ENCODE measurements at regions not wholly inside any gene's neighbourhood (a gene's known extent, or its start where the extent isn't known, plus 50 kb on each side); places are given as distances from the start of the nearest gene placed in this dataset.

- TF ChIP-seq EZH2 (IDR thresholded peaks at IDR 0.05): no peak
- TF ChIP-seq POLR2AphosphoS5 (IDR thresholded peaks at IDR 0.05; ENCODE audit: borderline replicate concordance, low read depth, low read length): no peak
- TF ChIP-seq FOXP2 (optimal IDR thresholded peaks at IDR 0.05; ENCODE audit: control extremely low read depth, extremely low read length, insufficient read depth): no peak
Observed at GRCh38 chr11:121953122-121953521, 162.9 kb downstream of the BLID start.

Data from SK-N-MC (cell line).